H9 (cell line): ENCODE measurements at regions not wholly inside any gene's neighbourhood (a gene's known extent, or its start where the extent isn't known, plus 50 kb on each side); places are given as distances from the start of the nearest gene placed in this dataset.

Experiments
- DNase-seq: peaks from one replicate; pipeline ENCODE4 v3.0.0-alpha.2; 2017
- H2AFZ ChIP-seq: one replicate; pipeline ENCODE4 v1.6.1; 2013; ENCODE audit warnings: mild to moderate bottlenecking, low read length, control low read depth, moderate library complexity
- H2AK5ac ChIP-seq: 2 replicates; pipeline ENCODE4 v1.6.1; 2013; ENCODE audit warnings: low read length, control low read depth, mixed read lengths; ENCODE audit not compliant: insufficient read length
- H2BK120ac ChIP-seq: one replicate; pipeline ENCODE4 v1.6.1; 2013; ENCODE audit warnings: low read depth, mild to moderate bottlenecking, low read length, control low read depth, inconsistent platforms; ENCODE audit not compliant: poor library complexity, severe bottlenecking
- H2BK12ac ChIP-seq: 2 replicates; pipeline ENCODE4 v1.6.1; 2013; ENCODE audit warnings: low read length, control low read depth, mixed read lengths, low read depth; ENCODE audit not compliant: insufficient read length
- H2BK15ac ChIP-seq: 2 replicates; pipeline ENCODE4 v1.6.1; 2013; ENCODE audit warnings: low read depth, low read length, control low read depth
- H2BK20ac ChIP-seq: one replicate; pipeline ENCODE4 v1.6.1; 2013; ENCODE audit warnings: low read depth, mild to moderate bottlenecking, low read length, control low read depth, inconsistent platforms; ENCODE audit not compliant: poor library complexity, severe bottlenecking
- H2BK5ac ChIP-seq: 2 replicates; pipeline ENCODE4 v1.6.1; 2013; ENCODE audit warnings: low read length, control low read depth, mixed read lengths; ENCODE audit not compliant: insufficient read length
- H3K14ac ChIP-seq: 2 replicates; pipeline ENCODE4 v1.6.1; 2013; ENCODE audit warnings: low read length, control low read depth; ENCODE audit not compliant: insufficient read depth
- H3K18ac ChIP-seq: 2 replicates; pipeline ENCODE4 v1.6.1; 2013; ENCODE audit warnings: low read depth, mild to moderate bottlenecking, mixed read lengths, low read length, control low read depth; ENCODE audit not compliant: insufficient read length
- H3K23ac ChIP-seq: 2 replicates; pipeline ENCODE4 v1.6.1; 2013; ENCODE audit warnings: low read length, control low read depth, mixed read lengths, low read depth; ENCODE audit not compliant: insufficient read length
- H3K23me2 ChIP-seq: 2 replicates; pipeline ENCODE4 v1.6.1; 2013; ENCODE audit warnings: low read depth, mild to moderate bottlenecking, mixed read lengths, low read length, control low read depth; ENCODE audit not compliant: insufficient read length, poor library complexity, severe bottlenecking
- H3K27ac ChIP-seq: 2 replicates; pipeline ENCODE4 v1.5.1; 2013; ENCODE audit warnings: low read length, control low read depth, mixed read lengths, low read depth; ENCODE audit not compliant: insufficient read length
- H3K27me3 ChIP-seq: 2 replicates; pipeline ENCODE4 v1.6.1; 2013; ENCODE audit warnings: low read length, control low read depth, inconsistent platforms; ENCODE audit not compliant: insufficient read depth
- H3K4ac ChIP-seq: 2 replicates; pipeline ENCODE4 v1.6.1; 2013; ENCODE audit warnings: low read depth, mild to moderate bottlenecking, control low read depth, inconsistent platforms, low read length, moderate library complexity
- H3K4me1 ChIP-seq: 2 replicates; pipeline ENCODE4 v1.6.1; 2013; ENCODE audit warnings: low read length, control low read depth, inconsistent platforms; ENCODE audit not compliant: insufficient read depth
- H3K4me2 ChIP-seq: 2 replicates; pipeline ENCODE4 v1.6.1; 2013; ENCODE audit warnings: low read length, control low read depth, mixed read lengths; ENCODE audit not compliant: insufficient read length, insufficient read depth
- H3K56ac ChIP-seq: 2 replicates; pipeline ENCODE4 v1.6.1; 2013; ENCODE audit warnings: low read depth, mild to moderate bottlenecking, mixed read lengths, low read length, control low read depth; ENCODE audit not compliant: insufficient read length
- H3K79me1 ChIP-seq: 2 replicates; pipeline ENCODE4 v1.6.1; 2013; ENCODE audit warnings: low read depth, mild to moderate bottlenecking, moderate library complexity, low read length, control low read depth, inconsistent platforms; ENCODE audit not compliant: insufficient read depth, poor library complexity, severe bottlenecking
- H3K79me2 ChIP-seq: 2 replicates; pipeline ENCODE4 v1.6.1; 2013; ENCODE audit warnings: low read length, control low read depth, inconsistent platforms; ENCODE audit not compliant: insufficient read depth
- H3K9ac ChIP-seq: 2 replicates; pipeline ENCODE4 v1.6.1; 2013; ENCODE audit warnings: low read length, control low read depth, mixed read lengths; ENCODE audit not compliant: insufficient read length; ENCODE audit errors: extremely low read depth
- H3K9me3 ChIP-seq: one replicate; pipeline ENCODE4 v1.6.1; 2013; ENCODE audit warnings: low read depth, low read length, inconsistent platforms; ENCODE audit not compliant: control insufficient read depth
- H3T11ph ChIP-seq: one replicate; pipeline ENCODE4 v1.6.1; 2013; ENCODE audit warnings: mild to moderate bottlenecking, low read length, control low read depth, inconsistent platforms
- H4K20me1 ChIP-seq: one replicate; pipeline ENCODE4 v1.6.1; 2013; ENCODE audit not compliant: control insufficient read depth, insufficient read length, insufficient read depth
- H4K5ac ChIP-seq: 2 replicates; pipeline ENCODE4 v1.6.1; 2013; ENCODE audit warnings: low read depth, mild to moderate bottlenecking, mixed read lengths, low read length, control low read depth; ENCODE audit not compliant: insufficient read length
- H4K8ac ChIP-seq: replicated peaks from 2 replicates; pipeline ENCODE4 v1.6.1; 2013; ENCODE audit warnings: low read length, control low read depth, mixed read lengths, low read depth; ENCODE audit not compliant: insufficient read length
- H4K91ac ChIP-seq: 2 replicates; pipeline ENCODE4 v1.6.1; 2013; ENCODE audit warnings: low read depth, mild to moderate bottlenecking, moderate library complexity, mixed read lengths, low read length, control low read depth; ENCODE audit not compliant: insufficient read length
- H3K27ac Mint-ChIP-seq, 3 experiments: 2 replicates in 2 of 3; 3 replicates in 1 of 3; pipeline ENCODE4 v1.8.0; 2020 to 2021; ENCODE audit warnings: mixed read lengths in 3 of 3, mild to moderate bottlenecking in 1 of 3, moderate library complexity in 1 of 3
- H3K27me3 Mint-ChIP-seq: 2 replicates; pipeline ENCODE4 v1.8.0; 2021; ENCODE audit warnings: low read depth, mild to moderate bottlenecking, moderate library complexity, mixed read lengths
- H3K36me3 Mint-ChIP-seq, 3 experiments: 2 replicates in 2 of 3; 3 replicates in 1 of 3; pipeline ENCODE4 v1.8.0; 2020 to 2021; ENCODE audit warnings: low read depth in 3 of 3, mixed read lengths in 3 of 3; ENCODE audit not compliant: insufficient read depth in 1 of 3
- H3K4me1 Mint-ChIP-seq, 2 experiments: 2 replicates each; pipeline ENCODE4 v1.8.0; 2020; ENCODE audit warnings: mixed read lengths in 2 of 2
- H3K4me3 Mint-ChIP-seq, 2 experiments: 2 replicates in 1 of 2; 3 replicates in 1 of 2; pipeline ENCODE4 v1.8.0; 2020 to 2021; ENCODE audit warnings: mild to moderate bottlenecking in 2 of 2, mixed read lengths in 2 of 2, moderate library complexity in 1 of 2
- H3K9me3 Mint-ChIP-seq, 2 experiments: 2 replicates in 1 of 2; 3 replicates in 1 of 2; pipeline ENCODE4 v1.8.0; 2020; ENCODE audit warnings: mild to moderate bottlenecking in 2 of 2, mixed read lengths in 2 of 2, moderate library complexity in 1 of 2
- WGBS: extraction: QIAGEN DNeasy Blood & Tissue Kit; methylation state at CpG from one replicate; pipeline ENCODE4 v1.1.7; 2013; ENCODE audit warnings: missing lambda C conversion rate, low lambda C conversion rate, mixed read lengths; ENCODE audit not compliant: insufficient read length; ENCODE audit errors: extremely low coverage; 5-methylcytosine and 5-hydroxymethylcytosine counted together
- TF ChIP-seq, protein P1 (sequence below): fragments of 200-600 bp; sonication (generic); conservative IDR thresholded peaks from 3 replicates; pipeline ENCODE4 v1.8.0; 2021; ENCODE audit warnings: antibody characterized with exemption, mild to moderate bottlenecking

DNA sequence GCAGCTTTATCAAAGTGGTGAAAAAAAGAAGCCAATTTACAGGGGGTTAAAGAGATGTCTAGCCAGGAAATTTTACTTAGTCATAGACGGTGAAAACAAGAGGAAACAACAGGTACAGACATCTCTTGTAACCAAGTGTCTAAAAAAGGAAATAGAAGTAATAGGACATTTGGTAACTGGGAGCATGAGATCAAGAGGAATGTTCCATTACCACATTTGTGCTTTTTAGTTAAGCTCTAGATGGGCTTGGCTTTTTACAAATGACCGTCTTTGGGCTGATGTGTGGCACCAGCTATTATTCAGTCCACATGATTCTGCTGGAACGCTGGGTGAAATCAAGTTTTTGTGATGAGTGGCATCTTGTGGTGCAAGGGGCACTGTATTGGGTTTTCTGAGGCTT lies 179.5 kb downstream of the SMIM20 start:
- H3K4me1 Mint-ChIP-seq = no peaks in the 10 kb centered on the region
- Histone ChIP-seq H3K79me1 (no peaks in the 10 kb centered on the region), H4K91ac (no peak overlapping the region), H3K27ac (no peak overlapping the region), H2AFZ (no peak overlapping the region), H2BK5ac (no peak overlapping the region), H4K5ac (no peak overlapping the region), H4K20me1 (no peaks in the 10 kb centered on the region), H2AK5ac (no peak overlapping the region), H3K4me2 (no peak overlapping the region), H2BK12ac (no peak overlapping the region), H3K9me3 (no peaks in the 10 kb centered on the region), H2BK20ac (no peak overlapping the region), H3K23ac (no peak overlapping the region), H3K9ac (no peak overlapping the region), H3K79me2 (no peaks in the 10 kb centered on the region), H3K56ac (no peak overlapping the region), H3K27me3 (no peaks in the 10 kb centered on the region), H3K14ac (no peak overlapping the region), H3K4me1 (no peaks in the 10 kb centered on the region), H3K4ac (no peak overlapping the region), H3K23me2 (no peaks in the 10 kb centered on the region), H3T11ph (no peak overlapping the region), H4K8ac (no peak overlapping the region), H2BK15ac (no peak overlapping the region), H2BK120ac (no peak overlapping the region), H3K18ac (no peak overlapping the region)
- no peak overlapping the region for H3K27ac Mint-ChIP-seq
- TF ChIP-seq, protein P1, sequence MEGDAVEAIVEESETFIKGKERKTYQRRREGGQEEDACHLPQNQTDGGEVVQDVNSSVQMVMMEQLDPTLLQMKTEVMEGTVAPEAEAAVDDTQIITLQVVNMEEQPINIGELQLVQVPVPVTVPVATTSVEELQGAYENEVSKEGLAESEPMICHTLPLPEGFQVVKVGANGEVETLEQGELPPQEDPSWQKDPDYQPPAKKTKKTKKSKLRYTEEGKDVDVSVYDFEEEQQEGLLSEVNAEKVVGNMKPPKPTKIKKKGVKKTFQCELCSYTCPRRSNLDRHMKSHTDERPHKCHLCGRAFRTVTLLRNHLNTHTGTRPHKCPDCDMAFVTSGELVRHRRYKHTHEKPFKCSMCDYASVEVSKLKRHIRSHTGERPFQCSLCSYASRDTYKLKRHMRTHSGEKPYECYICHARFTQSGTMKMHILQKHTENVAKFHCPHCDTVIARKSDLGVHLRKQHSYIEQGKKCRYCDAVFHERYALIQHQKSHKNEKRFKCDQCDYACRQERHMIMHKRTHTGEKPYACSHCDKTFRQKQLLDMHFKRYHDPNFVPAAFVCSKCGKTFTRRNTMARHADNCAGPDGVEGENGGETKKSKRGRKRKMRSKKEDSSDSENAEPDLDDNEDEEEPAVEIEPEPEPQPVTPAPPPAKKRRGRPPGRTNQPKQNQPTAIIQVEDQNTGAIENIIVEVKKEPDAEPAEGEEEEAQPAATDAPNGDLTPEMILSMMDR = no peak
- peaks cover 21 to 29% of the 10 kb centered on the region in 2 experiments for H3K9me3 Mint-ChIP-seq
- peaks cover 4 to 13% (median 9%) of the 10 kb centered on the region in 3 experiments; a peak in 6 of 7 replicates for H3K36me3 Mint-ChIP-seq
- WGBS = no CpG with 5 or more reads among the region's 3 CpGs
- DNase-seq = no peak
- H3K27me3 Mint-ChIP-seq = no peaks in the 10 kb centered on the region; the same call in 1 of the 2 replicates
- H3K4me3 Mint-ChIP-seq = no peak overlapping the region
